GM23338 (cell line): ENCODE measurements at regions not wholly inside any gene's neighbourhood (a gene's known extent, or its start where the extent isn't known, plus 50 kb on each side); places are given as distances from the start of the nearest gene placed in this dataset.

Experiments
- ATAC-seq: fragments of 200-7000 bp; cut with Tn5 transposase; 3 replicates; pipeline ENCODE4 v1.9.1; 2020
- DNase-seq: peaks from one replicate; pipeline ENCODE4 v3.0.0-alpha.2; 2015; ENCODE audit warnings: low spot score
- H2AFZ ChIP-seq: fragments of 200-600 bp; sonication (generic); 2 replicates; pipeline ENCODE4 v1.8.0; 2016; ENCODE audit warnings: antibody characterized with exemption, mild to moderate bottlenecking, moderate library complexity
- H3F3A ChIP-seq: fragments of 200-600 bp; sonication (generic); replicated peaks from 2 replicates; pipeline ENCODE4 v1.8.0; 2017; ENCODE audit warnings: antibody characterized with exemption, mixed run types, low read depth
- H3K27ac ChIP-seq: fragments of 200-600 bp; sonication (generic); 2 replicates; pipeline ENCODE4 v1.6.1; 2016; ENCODE audit warnings: low read depth
- H3K27me3 ChIP-seq: fragments of 200-600 bp; sonication (generic); 2 replicates; pipeline ENCODE4 v1.8.0; 2016; ENCODE audit warnings: mild to moderate bottlenecking, mixed run types, moderate library complexity; ENCODE audit not compliant: insufficient read depth
- H3K36me3 ChIP-seq: fragments of 200-600 bp; sonication (generic); 2 replicates; pipeline ENCODE4 v1.8.0; 2016; ENCODE audit warnings: mild to moderate bottlenecking; ENCODE audit not compliant: insufficient read depth
- H3K4me1 ChIP-seq: fragments of 200-600 bp; sonication (generic); 2 replicates; pipeline ENCODE4 v1.8.0; 2016; ENCODE audit warnings: mild to moderate bottlenecking, moderate library complexity; ENCODE audit not compliant: insufficient read depth
- H3K4me2 ChIP-seq: fragments of 200-600 bp; sonication (generic); 2 replicates; pipeline ENCODE4 v1.7.1; 2017; ENCODE audit warnings: mixed run types
- H3K4me3 ChIP-seq: fragments of 200-600 bp; sonication (generic); 2 replicates; pipeline ENCODE4 v1.6.1; 2016; ENCODE audit warnings: mixed run types
- H3K79me2 ChIP-seq: fragments of 200-600 bp; sonication (generic); replicated peaks from 2 replicates; pipeline ENCODE4 v1.8.0; 2017; ENCODE audit warnings: mild to moderate bottlenecking; ENCODE audit not compliant: insufficient read depth
- H3K9me2 ChIP-seq: fragments of 200-600 bp; sonication (generic); 2 replicates; pipeline ENCODE4 v1.8.0; 2017; ENCODE audit not compliant: insufficient read depth
- H4K20me1 ChIP-seq: fragments of 200-600 bp; sonication (generic); replicated peaks from 2 replicates; pipeline ENCODE4 v1.8.0; 2017; ENCODE audit warnings: mild to moderate bottlenecking; ENCODE audit not compliant: insufficient read depth
- H3K27ac Mint-ChIP-seq: 2 replicates; pipeline ENCODE4 v1.8.0; 2020; ENCODE audit warnings: inconsistent platforms, mild to moderate bottlenecking, moderate library complexity, mixed read lengths
- H3K27me3 Mint-ChIP-seq: 3 replicates; pipeline ENCODE4 v1.8.0; 2022; ENCODE audit warnings: low read depth, mild to moderate bottlenecking, moderate library complexity, mixed read lengths, inconsistent platforms; ENCODE audit not compliant: insufficient read depth, poor library complexity
- H3K36me3 Mint-ChIP-seq: 3 replicates; pipeline ENCODE4 v1.8.0; 2021; ENCODE audit warnings: low read depth, mild to moderate bottlenecking, inconsistent platforms, moderate library complexity, mixed read lengths
- H3K4me1 Mint-ChIP-seq: 3 replicates; pipeline ENCODE4 v1.8.0; 2020; ENCODE audit warnings: mild to moderate bottlenecking, inconsistent platforms, mixed read lengths
- H3K4me3 Mint-ChIP-seq: 3 replicates; pipeline ENCODE4 v1.8.0; 2021; ENCODE audit warnings: moderate library complexity, mild to moderate bottlenecking, inconsistent platforms, mixed read lengths
- H3K9me3 Mint-ChIP-seq: 3 replicates; pipeline ENCODE4 v1.8.0; 2020; ENCODE audit warnings: moderate library complexity, mild to moderate bottlenecking, inconsistent platforms, mixed read lengths
- CREB1 ChIP-seq: fragments of 250-450 bp; sonication (Bioruptor Pico); IDR thresholded peaks from 2 replicates; pipeline ENCODE4 v1.5.0; 2020; ENCODE audit warnings: low read depth, mild to moderate bottlenecking, moderate library complexity
- CTCF ChIP-seq, 2 experiments: fragments of 200-600 bp in 1 of 2; sonication (generic) in 1 of 2; conservative IDR thresholded peaks; 2 replicates each; pipeline versions ENCODE4 v1.5.1 to v1.6.1; 2016 to 2017; ENCODE audit warnings: antibody characterized with exemption in 2 of 2, low read depth in 2 of 2, mild to moderate bottlenecking in 2 of 2, moderate library complexity in 1 of 2
- EZH2 ChIP-seq: fragments of 200-600 bp; sonication (generic); IDR thresholded peaks from one replicate; pipeline ENCODE4 v1.8.0; 2017; ENCODE audit warnings: antibody characterized with exemption, mild to moderate bottlenecking, low read depth; ENCODE audit not compliant: unreplicated experiment
- EZH2phosphoT487 ChIP-seq: fragments of 200-600 bp; sonication (generic); IDR thresholded peaks from one replicate; pipeline ENCODE4 v1.8.1; 2018; ENCODE audit warnings: antibody characterized with exemption; ENCODE audit not compliant: unreplicated experiment
- JUNB ChIP-seq: IDR thresholded peaks from one replicate; pipeline ENCODE4 v1.6.1; 2016; ENCODE audit warnings: antibody characterized with exemption; ENCODE audit not compliant: unreplicated experiment
- NANOG ChIP-seq: IDR thresholded peaks from 2 replicates; pipeline ENCODE4 v1.6.1; 2016; ENCODE audit warnings: antibody characterized with exemption, borderline replicate concordance
- POLR2AphosphoS5 ChIP-seq: IDR thresholded peaks from 2 replicates; pipeline ENCODE4 v1.6.1; 2016; ENCODE audit warnings: antibody characterized with exemption, low read depth
- ZNF331 ChIP-seq: fragments of 250-450 bp; sonication (Bioruptor Pico); IDR thresholded peaks from 2 replicates; pipeline ENCODE4 v1.5.0; 2020; ENCODE audit warnings: low read depth, mild to moderate bottlenecking, moderate library complexity
- TF ChIP-seq, protein P1 (sequence below): fragments of 250-450 bp; sonication (Bioruptor Pico); IDR thresholded peaks from 2 replicates; pipeline ENCODE4 v1.5.0; 2020; ENCODE audit warnings: mild to moderate bottlenecking, moderate library complexity

DNA sequence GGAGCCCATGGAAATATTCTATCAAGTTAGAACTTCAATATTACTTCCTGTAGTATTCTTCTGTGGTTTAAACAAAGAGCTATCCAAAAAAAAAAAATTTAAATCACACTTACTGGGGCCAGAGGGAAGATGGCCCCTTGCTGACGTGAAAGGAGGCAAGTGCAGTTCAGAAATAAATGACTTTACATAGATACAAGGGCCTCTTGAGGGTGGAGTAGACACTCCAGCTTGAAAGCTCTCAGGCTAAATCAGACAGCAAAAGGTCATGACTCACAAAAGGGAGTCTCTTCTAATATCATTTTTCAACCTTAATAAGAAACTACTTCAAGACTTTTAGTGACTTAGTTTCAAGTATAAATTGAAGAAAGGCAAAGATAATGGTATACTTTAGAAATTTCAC, 1160.3 kb downstream of the FAM181B start:
- Histone ChIP-seq H3K4me3 (no peak overlapping the region), H3K9me2 (no peaks in the 10 kb centered on the region), H3F3A (no peaks in the 10 kb centered on the region), H3K79me2 (no peaks in the 10 kb centered on the region), H3K36me3 (no peaks in the 10 kb centered on the region), H3K27ac (no peak overlapping the region), H4K20me1 (no peaks in the 10 kb centered on the region), H3K4me1 (no peaks in the 10 kb centered on the region), H2AFZ (no peak overlapping the region), H3K4me2 (no peak overlapping the region), H3K27me3 (no peaks in the 10 kb centered on the region)
- H3K36me3 Mint-ChIP-seq: no peaks in the 10 kb centered on the region
- no peak overlapping the region for H3K4me3 Mint-ChIP-seq
- no peaks in the 10 kb centered on the region for H3K4me1 Mint-ChIP-seq
- ATAC-seq (no peak), DNase-seq (no peak)
- H3K27me3 Mint-ChIP-seq: no peaks in the 10 kb centered on the region
- H3K9me3 Mint-ChIP-seq: no peaks in the 10 kb centered on the region
- H3K27ac Mint-ChIP-seq: no peak overlapping the region
- TF ChIP-seq NANOG (no peak), EZH2phosphoT487 (no peak), EZH2 (no peak), CTCF (conservative IDR thresholded peaks at IDR 0.05; ENCODE audit: low read depth in 2 of 2) (no peak), ZNF331 (CRISPR knock-in tag) (no peak), JUNB (no peak), POLR2AphosphoS5 (no peak), CREB1 (no peak)
- TF ChIP-seq, protein P1, sequence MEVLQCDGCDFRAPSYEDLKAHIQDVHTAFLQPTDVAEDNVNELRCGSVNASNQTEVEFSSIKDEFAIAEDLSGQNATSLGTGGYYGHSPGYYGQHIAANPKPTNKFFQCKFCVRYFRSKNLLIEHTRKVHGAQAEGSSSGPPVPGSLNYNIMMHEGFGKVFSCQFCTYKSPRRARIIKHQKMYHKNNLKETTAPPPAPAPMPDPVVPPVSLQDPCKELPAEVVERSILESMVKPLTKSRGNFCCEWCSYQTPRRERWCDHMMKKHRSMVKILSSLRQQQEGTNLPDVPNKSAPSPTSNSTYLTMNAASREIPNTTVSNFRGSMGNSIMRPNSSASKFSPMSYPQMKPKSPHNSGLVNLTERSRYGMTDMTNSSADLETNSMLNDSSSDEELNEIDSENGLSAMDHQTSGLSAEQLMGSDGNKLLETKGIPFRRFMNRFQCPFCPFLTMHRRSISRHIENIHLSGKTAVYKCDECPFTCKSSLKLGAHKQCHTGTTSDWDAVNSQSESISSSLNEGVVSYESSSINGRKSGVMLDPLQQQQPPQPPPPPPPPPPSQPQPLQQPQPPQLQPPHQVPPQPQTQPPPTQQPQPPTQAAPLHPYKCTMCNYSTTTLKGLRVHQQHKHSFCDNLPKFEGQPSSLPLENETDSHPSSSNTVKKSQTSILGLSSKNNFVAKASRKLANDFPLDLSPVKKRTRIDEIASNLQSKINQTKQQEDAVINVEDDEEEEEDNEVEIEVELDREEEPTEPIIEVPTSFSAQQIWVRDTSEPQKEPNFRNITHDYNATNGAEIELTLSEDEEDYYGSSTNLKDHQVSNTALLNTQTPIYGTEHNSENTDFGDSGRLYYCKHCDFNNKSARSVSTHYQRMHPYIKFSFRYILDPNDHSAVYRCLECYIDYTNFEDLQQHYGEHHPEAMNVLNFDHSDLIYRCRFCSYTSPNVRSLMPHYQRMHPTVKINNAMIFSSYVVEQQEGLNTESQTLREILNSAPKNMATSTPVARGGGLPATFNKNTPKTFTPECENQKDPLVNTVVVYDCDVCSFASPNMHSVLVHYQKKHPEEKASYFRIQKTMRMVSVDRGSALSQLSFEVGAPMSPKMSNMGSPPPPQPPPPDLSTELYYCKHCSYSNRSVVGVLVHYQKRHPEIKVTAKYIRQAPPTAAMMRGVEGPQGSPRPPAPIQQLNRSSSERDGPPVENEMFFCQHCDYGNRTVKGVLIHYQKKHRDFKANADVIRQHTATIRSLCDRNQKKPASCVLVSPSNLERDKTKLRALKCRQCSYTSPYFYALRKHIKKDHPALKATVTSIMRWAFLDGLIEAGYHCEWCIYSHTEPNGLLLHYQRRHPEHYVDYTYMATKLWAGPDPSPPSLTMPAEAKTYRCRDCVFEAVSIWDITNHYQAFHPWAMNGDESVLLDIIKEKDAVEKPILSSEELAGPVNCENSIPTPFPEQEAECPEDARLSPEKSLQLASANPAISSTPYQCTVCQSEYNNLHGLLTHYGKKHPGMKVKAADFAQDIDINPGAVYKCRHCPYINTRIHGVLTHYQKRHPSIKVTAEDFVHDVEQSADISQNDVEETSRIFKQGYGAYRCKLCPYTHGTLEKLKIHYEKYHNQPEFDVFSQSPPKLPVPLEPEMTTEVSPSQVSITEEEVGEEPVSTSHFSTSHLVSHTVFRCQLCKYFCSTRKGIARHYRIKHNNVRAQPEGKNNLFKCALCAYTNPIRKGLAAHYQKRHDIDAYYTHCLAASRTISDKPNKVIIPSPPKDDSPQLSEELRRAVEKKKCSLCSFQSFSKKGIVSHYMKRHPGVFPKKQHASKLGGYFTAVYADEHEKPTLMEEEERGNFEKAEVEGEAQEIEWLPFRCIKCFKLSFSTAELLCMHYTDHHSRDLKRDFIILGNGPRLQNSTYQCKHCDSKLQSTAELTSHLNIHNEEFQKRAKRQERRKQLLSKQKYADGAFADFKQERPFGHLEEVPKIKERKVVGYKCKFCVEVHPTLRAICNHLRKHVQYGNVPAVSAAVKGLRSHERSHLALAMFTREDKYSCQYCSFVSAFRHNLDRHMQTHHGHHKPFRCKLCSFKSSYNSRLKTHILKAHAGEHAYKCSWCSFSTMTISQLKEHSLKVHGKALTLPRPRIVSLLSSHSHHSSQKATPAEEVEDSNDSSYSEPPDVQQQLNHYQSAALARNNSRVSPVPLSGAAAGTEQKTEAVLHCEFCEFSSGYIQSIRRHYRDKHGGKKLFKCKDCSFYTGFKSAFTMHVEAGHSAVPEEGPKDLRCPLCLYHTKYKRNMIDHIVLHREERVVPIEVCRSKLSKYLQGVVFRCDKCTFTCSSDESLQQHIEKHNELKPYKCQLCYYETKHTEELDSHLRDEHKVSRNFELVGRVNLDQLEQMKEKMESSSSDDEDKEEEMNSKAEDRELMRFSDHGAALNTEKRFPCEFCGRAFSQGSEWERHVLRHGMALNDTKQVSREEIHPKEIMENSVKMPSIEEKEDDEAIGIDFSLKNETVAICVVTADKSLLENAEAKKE (CRISPR knock-in tag): no peak
